Right lobe of liver (tissue), 4 donors: ENCODE measurements at regions not wholly inside any gene's neighbourhood (a gene's known extent, or its start where the extent isn't known, plus 50 kb on each side); places are given as distances from the start of the nearest gene placed in this dataset.

Source experiments
- POLR2A ChIP-seq: fragments of 450-650 bp; IDR thresholded peaks from one replicate; pipeline ENCODE4 v1.6.1; 2017; ENCODE audit warnings: antibody characterized with exemption, mild to moderate bottlenecking
- TF ChIP-seq, protein P1 (sequence below), 4 donors: fragments of 200-600 bp in 3 of 4; fragments of 450-650 bp in 1 of 4; IDR thresholded peaks; one replicate each; pipeline versions ENCODE4 v1.5.1 to v1.8.0; 2016 to 2022; ENCODE audit warnings: antibody characterized with exemption in 4 of 4, mild to moderate bottlenecking in 2 of 4
- donor health status: DM: no; HTN: no; CAD: no.
- donor health status: DM: no; HTN: no; CAD: no.
- donor health status: DM: no; HTN: yes; CAD: no.

DNA sequence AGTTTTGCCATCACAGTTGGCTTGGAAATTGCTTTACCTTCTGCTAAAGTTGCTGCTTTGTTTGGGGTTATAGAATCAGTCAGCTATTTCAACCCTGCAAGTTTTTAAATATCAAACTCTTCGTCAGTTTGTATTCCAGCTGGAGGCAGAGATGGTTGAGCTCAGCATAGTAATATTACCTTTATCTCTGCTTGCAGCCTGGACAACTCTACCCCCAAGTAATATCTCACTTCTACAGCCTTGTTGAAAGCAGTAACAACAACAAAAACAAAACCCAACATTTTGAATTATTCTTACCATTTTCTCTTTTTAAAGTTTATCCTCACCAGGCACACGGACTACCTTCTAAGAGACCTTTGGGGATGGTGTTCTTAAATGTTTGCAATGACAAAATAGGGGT is 239.1 kb upstream of the PHF14 start:
- no peak for TF ChIP-seq POLR2A
- TF ChIP-seq, protein P1, sequence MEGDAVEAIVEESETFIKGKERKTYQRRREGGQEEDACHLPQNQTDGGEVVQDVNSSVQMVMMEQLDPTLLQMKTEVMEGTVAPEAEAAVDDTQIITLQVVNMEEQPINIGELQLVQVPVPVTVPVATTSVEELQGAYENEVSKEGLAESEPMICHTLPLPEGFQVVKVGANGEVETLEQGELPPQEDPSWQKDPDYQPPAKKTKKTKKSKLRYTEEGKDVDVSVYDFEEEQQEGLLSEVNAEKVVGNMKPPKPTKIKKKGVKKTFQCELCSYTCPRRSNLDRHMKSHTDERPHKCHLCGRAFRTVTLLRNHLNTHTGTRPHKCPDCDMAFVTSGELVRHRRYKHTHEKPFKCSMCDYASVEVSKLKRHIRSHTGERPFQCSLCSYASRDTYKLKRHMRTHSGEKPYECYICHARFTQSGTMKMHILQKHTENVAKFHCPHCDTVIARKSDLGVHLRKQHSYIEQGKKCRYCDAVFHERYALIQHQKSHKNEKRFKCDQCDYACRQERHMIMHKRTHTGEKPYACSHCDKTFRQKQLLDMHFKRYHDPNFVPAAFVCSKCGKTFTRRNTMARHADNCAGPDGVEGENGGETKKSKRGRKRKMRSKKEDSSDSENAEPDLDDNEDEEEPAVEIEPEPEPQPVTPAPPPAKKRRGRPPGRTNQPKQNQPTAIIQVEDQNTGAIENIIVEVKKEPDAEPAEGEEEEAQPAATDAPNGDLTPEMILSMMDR (IDR thresholded peaks at IDR 0.05) = no peak
